GM12878 (cell line): ENCODE measurements at regions not wholly inside any gene's neighbourhood (a gene's known extent, or its start where the extent isn't known, plus 50 kb on each side); places are given as distances from the start of the nearest gene placed in this dataset.

Experiments used
- CBFB ChIP-seq: IDR thresholded peaks from 2 replicates; pipeline ENCODE4 v1.6.1; 2016; ENCODE audit warnings: antibody characterized with exemption, low read depth
- NFYB ChIP-seq: IDR thresholded peaks from 2 replicates; pipeline ENCODE4 v1.6.1; 2011; ENCODE audit warnings: low read depth, mild to moderate bottlenecking, low read length, improper control_type of control experiment, moderate library complexity; ENCODE audit not compliant: insufficient read depth
- SMC3 ChIP-seq: IDR thresholded peaks from 2 replicates; pipeline ENCODE4 v1.6.1; 2011; ENCODE audit warnings: low read length, improper control_type of control experiment, borderline replicate concordance
- STAT3 ChIP-seq: IDR thresholded peaks from 2 replicates; pipeline ENCODE4 v1.6.1; 2011; ENCODE audit warnings: low read depth, low read length, improper control_type of control experiment
- TF ChIP-seq, protein P1 (sequence below): fragments of 450-650 bp; IDR thresholded peaks from 2 replicates; pipeline ENCODE4 v1.6.1; 2017; ENCODE audit warnings: mild to moderate bottlenecking
- TF ChIP-seq, protein P2 (sequence below): IDR thresholded peaks from 2 replicates; pipeline ENCODE4 v1.6.1; 2012; ENCODE audit warnings: mild to moderate bottlenecking, low read depth, low read length
- TF ChIP-seq, protein P3 (sequence below), 3 experiments: IDR thresholded peaks in 2 of 3; conservative IDR thresholded peaks in 1 of 3; 2 replicates each; pipeline ENCODE4 v1.5.1; 2011; ENCODE audit warnings: low read depth in 3 of 3, low read length in 3 of 3, mild to moderate bottlenecking in 3 of 3, control low read depth in 2 of 3, moderate library complexity in 2 of 3, inconsistent platforms in 1 of 3, mixed read lengths in 1 of 3; ENCODE audit not compliant: control insufficient read depth in 2 of 3, insufficient read depth in 1 of 3; ENCODE audit errors: extremely low read depth in 1 of 3
- TF ChIP-seq, protein P4 (sequence below): fragments of 450-650 bp; IDR thresholded peaks from 2 replicates; pipeline ENCODE4 v1.6.1; 2018; ENCODE audit warnings: mild to moderate bottlenecking, low read depth, moderate library complexity; ENCODE audit not compliant: partially characterized antibody

DNA sequence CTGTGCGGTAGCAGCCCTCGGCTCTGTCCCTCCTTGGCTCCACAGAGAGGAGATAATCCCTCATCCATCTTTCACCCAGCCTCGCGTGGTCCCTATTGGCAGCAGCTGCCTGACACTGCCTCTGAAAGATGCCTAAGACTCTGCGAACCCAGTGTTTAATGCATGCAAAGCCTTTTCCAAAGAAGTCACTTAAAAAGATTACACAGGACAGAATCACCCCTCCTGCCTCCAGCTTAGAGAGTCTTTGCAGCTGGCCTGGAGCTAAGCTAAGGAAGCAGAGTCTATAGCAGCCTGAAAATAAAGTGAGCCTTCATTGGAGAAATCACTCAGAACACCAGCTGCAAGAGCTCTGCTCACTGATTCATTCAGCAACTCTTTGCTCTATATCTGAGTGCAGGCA lies 247.2 kb downstream of the SHQ1 start:
- TF ChIP-seq NFYB (no peak), SMC3 (no peak), CBFB (no peak), STAT3 (no peak)
- TF ChIP-seq, protein P1, sequence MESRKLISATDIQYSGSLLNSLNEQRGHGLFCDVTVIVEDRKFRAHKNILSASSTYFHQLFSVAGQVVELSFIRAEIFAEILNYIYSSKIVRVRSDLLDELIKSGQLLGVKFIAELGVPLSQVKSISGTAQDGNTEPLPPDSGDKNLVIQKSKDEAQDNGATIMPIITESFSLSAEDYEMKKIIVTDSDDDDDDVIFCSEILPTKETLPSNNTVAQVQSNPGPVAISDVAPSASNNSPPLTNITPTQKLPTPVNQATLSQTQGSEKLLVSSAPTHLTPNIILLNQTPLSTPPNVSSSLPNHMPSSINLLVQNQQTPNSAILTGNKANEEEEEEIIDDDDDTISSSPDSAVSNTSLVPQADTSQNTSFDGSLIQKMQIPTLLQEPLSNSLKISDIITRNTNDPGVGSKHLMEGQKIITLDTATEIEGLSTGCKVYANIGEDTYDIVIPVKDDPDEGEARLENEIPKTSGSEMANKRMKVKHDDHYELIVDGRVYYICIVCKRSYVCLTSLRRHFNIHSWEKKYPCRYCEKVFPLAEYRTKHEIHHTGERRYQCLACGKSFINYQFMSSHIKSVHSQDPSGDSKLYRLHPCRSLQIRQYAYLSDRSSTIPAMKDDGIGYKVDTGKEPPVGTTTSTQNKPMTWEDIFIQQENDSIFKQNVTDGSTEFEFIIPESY: no peak
- TF ChIP-seq, protein P2, sequence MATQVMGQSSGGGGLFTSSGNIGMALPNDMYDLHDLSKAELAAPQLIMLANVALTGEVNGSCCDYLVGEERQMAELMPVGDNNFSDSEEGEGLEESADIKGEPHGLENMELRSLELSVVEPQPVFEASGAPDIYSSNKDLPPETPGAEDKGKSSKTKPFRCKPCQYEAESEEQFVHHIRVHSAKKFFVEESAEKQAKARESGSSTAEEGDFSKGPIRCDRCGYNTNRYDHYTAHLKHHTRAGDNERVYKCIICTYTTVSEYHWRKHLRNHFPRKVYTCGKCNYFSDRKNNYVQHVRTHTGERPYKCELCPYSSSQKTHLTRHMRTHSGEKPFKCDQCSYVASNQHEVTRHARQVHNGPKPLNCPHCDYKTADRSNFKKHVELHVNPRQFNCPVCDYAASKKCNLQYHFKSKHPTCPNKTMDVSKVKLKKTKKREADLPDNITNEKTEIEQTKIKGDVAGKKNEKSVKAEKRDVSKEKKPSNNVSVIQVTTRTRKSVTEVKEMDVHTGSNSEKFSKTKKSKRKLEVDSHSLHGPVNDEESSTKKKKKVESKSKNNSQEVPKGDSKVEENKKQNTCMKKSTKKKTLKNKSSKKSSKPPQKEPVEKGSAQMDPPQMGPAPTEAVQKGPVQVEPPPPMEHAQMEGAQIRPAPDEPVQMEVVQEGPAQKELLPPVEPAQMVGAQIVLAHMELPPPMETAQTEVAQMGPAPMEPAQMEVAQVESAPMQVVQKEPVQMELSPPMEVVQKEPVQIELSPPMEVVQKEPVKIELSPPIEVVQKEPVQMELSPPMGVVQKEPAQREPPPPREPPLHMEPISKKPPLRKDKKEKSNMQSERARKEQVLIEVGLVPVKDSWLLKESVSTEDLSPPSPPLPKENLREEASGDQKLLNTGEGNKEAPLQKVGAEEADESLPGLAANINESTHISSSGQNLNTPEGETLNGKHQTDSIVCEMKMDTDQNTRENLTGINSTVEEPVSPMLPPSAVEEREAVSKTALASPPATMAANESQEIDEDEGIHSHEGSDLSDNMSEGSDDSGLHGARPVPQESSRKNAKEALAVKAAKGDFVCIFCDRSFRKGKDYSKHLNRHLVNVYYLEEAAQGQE: no peak
- TF ChIP-seq, protein P3, sequence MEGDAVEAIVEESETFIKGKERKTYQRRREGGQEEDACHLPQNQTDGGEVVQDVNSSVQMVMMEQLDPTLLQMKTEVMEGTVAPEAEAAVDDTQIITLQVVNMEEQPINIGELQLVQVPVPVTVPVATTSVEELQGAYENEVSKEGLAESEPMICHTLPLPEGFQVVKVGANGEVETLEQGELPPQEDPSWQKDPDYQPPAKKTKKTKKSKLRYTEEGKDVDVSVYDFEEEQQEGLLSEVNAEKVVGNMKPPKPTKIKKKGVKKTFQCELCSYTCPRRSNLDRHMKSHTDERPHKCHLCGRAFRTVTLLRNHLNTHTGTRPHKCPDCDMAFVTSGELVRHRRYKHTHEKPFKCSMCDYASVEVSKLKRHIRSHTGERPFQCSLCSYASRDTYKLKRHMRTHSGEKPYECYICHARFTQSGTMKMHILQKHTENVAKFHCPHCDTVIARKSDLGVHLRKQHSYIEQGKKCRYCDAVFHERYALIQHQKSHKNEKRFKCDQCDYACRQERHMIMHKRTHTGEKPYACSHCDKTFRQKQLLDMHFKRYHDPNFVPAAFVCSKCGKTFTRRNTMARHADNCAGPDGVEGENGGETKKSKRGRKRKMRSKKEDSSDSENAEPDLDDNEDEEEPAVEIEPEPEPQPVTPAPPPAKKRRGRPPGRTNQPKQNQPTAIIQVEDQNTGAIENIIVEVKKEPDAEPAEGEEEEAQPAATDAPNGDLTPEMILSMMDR (IDR thresholded peaks at IDR 0.05 in 2 of 3, conservative IDR thresholded peaks at IDR 0.05 in 1 of 3; ENCODE audit: control insufficient read depth in 2 of 3, extremely low read depth in 1 of 3, insufficient read depth in 1 of 3, low read depth in 3 of 3, low read length in 3 of 3): no peak
- TF ChIP-seq, protein P4, sequence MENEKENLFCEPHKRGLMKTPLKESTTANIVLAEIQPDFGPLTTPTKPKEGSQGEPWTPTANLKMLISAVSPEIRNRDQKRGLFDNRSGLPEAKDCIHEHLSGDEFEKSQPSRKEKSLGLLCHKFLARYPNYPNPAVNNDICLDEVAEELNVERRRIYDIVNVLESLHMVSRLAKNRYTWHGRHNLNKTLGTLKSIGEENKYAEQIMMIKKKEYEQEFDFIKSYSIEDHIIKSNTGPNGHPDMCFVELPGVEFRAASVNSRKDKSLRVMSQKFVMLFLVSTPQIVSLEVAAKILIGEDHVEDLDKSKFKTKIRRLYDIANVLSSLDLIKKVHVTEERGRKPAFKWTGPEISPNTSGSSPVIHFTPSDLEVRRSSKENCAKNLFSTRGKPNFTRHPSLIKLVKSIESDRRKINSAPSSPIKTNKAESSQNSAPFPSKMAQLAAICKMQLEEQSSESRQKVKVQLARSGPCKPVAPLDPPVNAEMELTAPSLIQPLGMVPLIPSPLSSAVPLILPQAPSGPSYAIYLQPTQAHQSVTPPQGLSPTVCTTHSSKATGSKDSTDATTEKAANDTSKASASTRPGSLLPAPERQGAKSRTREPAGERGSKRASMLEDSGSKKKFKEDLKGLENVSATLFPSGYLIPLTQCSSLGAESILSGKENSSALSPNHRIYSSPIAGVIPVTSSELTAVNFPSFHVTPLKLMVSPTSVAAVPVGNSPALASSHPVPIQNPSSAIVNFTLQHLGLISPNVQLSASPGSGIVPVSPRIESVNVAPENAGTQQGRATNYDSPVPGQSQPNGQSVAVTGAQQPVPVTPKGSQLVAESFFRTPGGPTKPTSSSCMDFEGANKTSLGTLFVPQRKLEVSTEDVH: no peak
